Hematopoietic multipotent progenitor cell treated with erythropoietin and hydrocortisone succinate and interleukin-3 and kit ligand, for 6 days (in vitro differentiated cells): ENCODE measurements at regions not wholly inside any gene's neighbourhood (a gene's known extent, or its start where the extent isn't known, plus 50 kb on each side); places are given as distances from the start of the nearest gene placed in this dataset.
"Not testable (repeated sequence)": the region's sequence is repeated elsewhere in the genome, so short reads cannot be mapped to it uniquely, and the experiment has no call there.

Source experiments
- DNase-seq: peaks from one replicate; pipeline ENCODE4 v3.0.0-alpha.2; 2015

DNA sequence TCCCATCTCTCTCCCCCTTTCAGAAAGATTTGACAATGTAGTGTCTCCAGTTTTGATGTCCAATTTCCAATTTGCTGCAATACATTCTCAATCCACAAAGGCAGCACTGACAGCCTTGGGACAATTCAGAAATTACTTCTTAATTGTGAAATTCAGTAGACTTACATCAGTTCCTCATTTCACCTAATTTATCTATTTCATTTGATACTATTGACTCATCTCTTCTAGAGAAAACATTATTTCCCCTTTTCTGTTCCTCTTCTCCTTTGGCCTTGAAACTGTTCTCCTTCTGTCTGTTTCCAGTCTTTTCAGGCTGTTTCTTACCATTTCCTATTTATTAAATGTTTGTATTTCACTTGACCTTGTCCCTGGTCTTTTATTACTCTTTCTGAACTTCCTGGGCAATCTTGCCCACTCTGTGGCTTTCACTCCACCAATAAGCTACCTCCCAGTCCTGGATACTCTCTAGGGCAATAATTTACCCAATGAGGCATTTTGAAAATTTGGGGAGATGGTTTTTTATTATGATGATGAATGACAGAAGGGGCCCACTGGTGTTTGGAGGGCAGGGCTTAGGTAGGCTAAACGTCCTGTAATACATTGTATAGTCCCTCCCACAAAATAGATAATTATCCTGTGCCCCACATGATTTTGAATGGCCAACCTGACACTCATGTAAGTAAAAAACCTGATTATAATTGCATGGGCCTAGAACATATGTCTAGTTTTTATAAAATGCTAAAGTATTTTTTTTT is 498.0 kb upstream of the BOD1L1 start:
- peak; percentile 63 for DNase-seq

DNA sequence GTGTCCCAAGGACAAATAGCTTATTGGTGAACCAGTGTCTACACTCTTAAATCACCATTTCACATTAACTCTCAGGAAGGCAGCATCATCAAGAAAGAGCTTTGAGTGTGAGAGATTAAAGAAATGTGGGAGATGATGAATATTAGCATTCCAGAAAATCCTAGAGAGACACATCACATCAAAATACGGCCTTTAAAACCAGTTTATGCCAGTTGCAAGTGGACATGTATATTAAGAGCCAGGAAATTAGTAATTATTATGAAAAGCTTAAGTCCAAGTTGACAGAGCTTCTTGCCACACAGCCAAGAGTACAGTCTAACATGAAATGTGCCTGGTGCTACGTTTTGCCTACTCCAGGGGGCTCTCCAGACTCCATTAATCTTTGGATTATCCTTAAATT is 503.0 kb upstream of the BOD1L1 start:
- no peak for DNase-seq

- DNase-seq = no peak
Observed at GRCh38 chr4:14131335-14131734, 503.8 kb upstream of the BOD1L1 start.

- DNase-seq = no peak
Observed at GRCh38 chr4:14132301-14132700, 504.8 kb upstream of the BOD1L1 start.

DNA sequence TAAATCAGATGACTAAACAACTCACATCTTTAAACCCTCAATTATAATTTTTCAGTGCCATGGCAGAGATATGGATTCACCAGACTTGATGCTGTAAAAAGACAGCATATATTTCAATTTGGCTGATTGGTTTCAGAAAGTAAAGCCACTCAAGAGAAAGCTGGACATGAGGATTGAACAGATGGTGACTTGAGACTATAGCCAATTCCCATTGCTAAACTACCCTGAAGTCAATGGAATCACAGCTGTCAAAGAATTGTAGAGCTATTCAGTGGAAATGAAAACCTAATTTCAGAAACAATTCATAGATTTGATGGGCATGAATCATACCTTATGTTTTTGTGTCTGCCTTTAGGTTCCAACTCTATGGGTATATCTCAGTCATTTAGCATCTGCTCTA is 510.6 kb upstream of the BOD1L1 start:
- DNase-seq = no peak

DNA sequence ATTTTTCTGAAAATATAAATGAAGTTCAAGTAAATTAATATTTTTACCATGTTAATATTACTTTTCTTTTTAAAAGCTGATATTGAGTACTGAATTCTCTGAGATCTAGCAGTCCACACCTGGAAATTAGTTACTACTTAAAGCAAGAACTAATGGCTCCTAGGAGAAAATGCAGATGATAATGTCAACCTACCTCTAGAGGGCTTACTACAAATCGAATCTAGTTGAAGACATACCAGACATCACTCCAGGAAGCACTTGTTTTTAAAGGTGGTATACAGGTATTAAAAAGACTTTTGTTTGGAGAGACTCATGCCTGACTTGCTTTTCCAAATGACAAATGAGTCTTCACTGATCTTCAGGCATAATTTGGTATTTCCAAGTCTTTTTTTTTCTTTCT is 516.4 kb upstream of the BOD1L1 start:
- no peak for DNase-seq

DNA sequence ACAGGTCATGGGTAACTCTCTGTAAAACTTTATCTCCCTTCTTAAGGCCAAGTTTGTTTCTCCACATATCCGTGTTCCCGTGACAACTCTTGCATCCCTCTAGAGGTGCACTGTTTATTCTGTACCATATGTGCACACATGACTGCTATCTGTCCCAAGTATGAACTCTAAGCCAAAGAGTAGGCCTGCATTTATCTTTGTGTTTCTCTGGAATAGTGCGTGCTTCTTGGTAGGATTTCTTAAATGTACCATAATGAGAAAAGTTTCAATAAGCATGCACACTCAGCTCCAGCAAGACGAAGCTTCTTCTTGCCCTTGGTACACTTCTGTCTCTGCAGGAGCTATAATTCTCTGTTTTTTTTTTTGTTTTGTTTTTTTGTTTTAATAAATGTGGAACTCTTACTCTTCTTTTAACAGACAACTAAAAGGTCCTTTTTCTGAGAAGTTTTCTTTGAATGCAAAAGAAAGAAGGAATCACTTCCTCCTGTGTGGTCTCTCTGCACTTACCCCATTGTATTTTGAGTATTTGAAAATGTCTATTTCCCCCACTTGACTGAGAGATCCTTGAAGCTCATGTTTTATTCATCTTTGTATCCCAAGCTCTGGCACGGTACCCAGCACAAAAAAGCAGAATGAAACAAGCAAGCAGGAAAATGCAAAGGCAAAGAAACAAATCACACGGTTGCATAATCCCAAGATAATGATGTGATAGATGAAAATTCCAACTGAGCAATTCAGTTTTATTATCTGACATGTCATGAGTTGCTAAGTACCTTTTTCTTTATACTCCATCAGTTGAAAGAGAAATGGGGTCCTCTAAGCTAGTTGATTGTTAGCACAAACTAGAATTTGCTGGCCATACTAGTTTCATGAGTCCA is 521.9 kb upstream of the BOD1L1 start:
- DNase-seq = no peak

GRCh38 chr4:14151101-14151500 is 523.6 kb upstream of the BOD1L1 start:
- no peak for DNase-seq

- no peak for DNase-seq
Observed at GRCh38 chr4:14152834-14153519, 525.5 kb upstream of the BOD1L1 start.

DNA sequence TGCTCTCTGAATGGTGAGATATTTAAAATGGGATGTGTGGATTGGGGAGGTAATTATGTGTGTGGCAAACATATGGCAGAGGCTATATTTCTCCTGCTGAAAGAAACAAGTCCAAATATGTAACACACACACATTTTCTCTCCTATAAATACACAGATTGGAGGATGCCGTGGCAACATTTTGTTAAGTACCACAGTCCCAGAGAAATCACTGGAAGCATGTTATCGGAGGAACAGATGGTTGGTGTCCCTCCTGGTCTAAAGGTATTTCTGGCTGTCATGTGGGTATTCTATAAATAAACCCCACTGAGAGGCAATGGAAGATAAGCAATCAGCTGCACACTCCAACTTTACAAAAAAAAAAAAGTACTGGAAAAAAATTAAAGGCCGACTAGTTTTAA is 528.3 kb upstream of the BOD1L1 start:
- DNase-seq = no peak

DNA sequence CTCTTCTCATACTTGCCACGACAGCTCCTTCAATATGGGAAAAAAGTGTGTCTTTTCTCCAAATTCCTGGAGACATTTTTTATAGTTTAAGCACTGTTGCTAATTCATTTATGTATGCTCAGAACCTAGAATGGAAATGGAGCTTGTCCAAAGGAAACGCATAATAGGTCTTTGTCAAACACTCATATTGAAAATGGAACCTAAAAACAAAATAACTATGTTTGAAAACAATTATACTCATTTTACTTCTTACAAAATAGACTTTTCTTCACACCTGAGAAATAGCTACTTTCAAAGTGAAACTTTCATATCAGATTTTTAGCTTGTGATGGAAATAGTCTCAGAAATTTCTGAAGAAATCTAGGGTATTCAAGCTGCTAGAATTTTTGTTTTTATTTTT is 529.7 kb upstream of the BOD1L1 start:
- DNase-seq = no peak

DNA sequence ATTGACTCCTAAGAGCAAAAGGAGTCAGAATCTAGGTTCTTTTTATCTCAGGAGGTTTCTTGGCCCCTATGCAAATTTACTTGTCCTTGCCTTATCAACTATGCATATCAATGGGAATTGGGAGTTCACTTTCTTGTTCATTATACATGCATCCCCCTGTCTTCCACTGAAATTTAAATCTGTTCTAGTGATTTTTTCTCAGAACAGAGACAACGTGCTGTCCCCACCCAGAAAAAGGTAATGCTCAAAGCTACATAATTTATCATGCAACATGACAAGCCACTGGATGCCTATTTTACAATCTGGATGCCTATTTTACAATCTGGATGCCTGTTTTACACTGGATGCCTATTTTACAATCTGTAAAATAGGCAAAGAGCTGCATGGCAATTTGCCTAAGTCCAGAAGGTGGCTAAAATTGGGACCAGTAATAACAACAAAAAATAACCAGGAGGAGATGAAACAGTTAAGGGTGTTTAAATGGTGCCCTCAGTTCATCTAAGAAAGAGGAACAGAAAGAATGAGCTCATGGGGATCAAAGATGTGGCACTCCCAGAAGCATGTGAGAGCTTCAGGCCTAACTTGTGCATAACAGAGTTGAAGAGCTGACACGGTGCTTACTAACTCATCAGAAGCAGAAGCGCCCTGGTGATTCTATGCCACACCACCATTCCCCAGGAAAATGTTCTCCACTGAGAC is 537.8 kb upstream of the BOD1L1 start:
- DNase-seq = no peak

- DNase-seq = no peak
Observed at GRCh38 chr4:14167876-14168510, 540.5 kb upstream of the BOD1L1 start.

- DNase-seq = peak; percentile 73
Observed at GRCh38 chr4:14168919-14169318, 541.4 kb upstream of the BOD1L1 start.

DNA sequence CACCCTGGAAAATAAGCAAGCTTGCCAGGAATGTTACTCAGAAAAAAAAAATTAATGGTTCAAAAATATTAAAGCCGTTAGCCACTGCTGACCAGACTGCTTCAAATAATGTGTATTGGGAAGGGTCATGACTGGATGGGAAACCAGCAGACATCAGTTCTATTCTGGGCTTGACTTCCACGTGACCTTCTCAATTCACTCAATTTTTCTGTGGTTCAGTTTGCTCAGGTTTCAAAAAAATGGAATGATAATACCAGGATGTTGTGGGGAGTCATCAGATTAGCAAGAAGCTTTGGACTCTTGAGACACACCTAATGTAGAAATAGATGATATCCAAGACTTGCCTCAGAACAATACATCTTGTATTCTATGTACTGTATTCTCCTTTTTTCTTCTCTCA is 541.9 kb upstream of the BOD1L1 start:
- no peak for DNase-seq

DNA sequence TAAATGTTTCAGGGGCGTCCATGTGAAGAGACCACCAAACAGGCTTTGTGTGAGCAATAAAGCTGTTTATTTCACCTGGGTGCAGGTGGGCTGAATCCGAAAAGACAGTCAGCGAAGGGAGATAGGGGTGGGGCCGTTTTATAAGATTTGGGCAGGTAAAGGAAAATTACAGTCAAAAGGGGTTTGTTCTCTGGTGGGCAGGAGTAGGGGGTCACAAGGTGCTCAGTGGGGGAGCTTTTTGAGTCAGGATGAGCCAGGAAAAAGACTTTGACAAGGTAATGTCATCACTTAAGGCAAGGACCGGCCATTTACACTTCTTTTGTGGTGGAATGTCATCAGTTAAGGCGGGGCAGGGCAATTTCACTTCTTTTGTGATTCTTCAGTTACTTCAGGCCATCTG is 542.4 kb upstream of the BOD1L1 start:
- not testable (repeated sequence) for DNase-seq

GRCh38 chr4:14176613-14177012 is 549.1 kb upstream of the BOD1L1 start:
- no peak for DNase-seq

GRCh38 chr4:14177987-14178386 is 550.5 kb upstream of the BOD1L1 start:
- no peak for DNase-seq

GRCh38 chr4:14178421-14178820 is 550.9 kb upstream of the BOD1L1 start:
- DNase-seq = peak; percentile 9

DNA sequence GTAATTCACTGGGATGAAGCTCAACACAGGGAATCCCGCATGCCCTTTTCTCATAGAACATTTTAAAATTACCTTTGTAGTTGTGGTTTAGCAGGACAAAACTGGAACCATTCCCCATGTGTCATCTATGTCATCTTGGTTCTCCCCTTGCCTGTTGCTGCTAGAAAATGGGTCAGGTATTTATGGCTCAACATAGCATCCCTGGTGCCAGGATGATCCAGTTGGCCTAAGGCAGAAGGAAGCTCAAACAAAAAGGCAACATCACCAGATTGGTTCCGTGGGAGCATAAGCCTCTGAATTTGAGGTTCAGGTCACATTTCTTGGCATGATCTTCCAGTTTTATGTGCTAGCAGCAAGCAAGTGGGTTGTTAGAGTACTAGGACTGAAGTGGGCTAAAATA is 552.6 kb upstream of the BOD1L1 start:
- no peak for DNase-seq

DNA sequence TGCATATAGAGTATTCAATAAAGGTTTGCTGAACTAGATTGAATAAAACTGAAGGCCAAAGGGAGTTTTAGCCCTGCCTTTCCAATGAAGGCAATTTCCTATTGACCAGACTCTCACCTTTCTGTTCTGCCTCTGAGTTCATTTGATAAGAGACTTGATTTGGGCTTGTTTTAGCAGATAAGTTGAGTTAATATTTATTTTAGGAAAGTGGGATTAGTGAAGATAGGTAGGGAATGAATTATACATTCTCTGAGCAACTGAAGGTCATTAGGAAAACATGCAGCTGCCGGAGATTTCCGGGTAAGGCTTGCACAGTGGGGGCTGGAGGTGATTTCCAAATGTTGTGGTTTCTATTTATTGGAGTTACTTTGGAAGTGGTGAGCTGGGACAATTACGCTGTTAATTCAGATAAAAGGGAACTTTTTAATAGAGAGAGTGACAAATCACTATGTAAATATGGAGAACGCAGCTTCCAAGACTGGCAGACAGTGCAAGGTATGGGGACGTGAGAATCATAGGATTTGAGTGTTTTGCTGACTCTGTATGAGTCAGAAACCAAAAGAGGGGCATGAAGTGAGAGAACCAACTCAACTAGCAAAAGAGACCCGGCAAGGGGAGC is 553.6 kb upstream of the BOD1L1 start:
- DNase-seq = no peak

- DNase-seq = no peak
Observed at GRCh38 chr4:14182148-14182547, 554.6 kb upstream of the BOD1L1 start.
